ENCODE measurements at regions not wholly inside any gene's neighbourhood (a gene's known extent, or its start where the extent isn't known, plus 50 kb on each side); places are given as distances from the start of the nearest gene placed in this dataset.
"Not testable (repeated sequence)": the region's sequence is repeated elsewhere in the genome, so short reads cannot be mapped to it uniquely, and the experiment has no call there.

DNA sequence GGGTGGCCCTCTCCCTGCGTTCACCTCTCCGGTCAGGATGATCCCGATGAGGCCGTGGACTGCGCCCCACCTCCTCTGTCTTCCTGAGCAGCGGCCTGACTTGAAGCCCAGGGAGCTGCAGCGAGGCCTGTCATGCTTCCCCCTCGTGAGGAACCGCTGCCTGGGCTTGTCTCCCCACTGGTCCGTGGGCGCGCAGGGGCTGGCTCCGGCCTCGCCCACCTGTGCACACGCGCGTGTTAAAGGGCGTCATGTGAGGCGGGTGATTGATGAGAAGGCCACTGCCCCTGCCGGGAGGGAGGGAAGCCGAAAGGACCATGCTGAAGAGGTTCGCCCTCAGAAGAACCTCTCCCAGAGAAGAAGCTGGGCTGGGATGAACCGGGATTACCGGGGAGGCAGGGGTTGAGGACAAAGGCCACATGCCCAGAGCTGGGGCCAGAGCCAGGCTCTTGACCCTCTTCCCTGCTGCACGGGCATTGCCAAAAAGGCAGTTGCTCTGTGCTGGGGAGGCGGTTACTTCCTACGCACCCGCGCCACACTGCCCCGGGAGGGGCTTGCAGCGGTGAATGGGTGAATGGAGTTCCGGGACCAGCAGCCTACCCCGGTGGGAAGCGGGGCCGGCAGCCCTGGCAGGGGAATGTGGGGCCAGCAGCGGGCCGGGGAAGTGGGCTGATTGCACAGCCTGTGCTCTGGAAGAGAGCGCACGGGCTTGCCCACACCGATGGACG, 85.9 kb upstream of the GSE1 start:
- no peak for FAIRE-seq

DNA sequence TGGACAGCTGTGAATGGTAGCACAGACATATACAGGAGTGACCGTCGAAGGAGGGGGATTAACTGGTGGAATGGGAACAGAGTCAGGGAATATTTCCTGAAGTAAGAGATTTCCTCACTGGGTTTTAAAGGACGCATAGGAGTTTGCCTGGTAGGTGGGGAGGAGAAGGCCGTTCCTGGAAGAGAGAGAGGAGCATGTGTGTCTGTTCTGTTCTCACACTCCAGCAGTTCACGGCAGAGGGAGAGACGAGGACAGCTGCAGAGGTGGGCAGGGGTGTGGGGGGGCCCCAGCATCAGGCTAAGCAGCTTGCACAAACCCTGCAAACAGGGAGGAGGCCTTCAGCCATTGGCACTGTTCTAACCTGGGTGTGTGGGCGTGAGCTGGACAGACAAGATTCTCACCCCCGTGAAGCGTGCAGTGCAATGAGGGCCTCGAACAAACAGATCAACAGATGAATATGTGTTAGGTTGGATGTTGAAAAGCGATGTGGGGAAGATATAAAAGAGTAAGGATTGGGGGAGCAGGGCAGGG, 85.3 kb upstream of the GSE1 start:
- peak; percentile 16 for FAIRE-seq

More for the DNA sequence above, 85.9 kb upstream of the GSE1 start:
- DNase-seq (ENCODE audit: insufficient read length, low spot score) = no peak

DNA sequence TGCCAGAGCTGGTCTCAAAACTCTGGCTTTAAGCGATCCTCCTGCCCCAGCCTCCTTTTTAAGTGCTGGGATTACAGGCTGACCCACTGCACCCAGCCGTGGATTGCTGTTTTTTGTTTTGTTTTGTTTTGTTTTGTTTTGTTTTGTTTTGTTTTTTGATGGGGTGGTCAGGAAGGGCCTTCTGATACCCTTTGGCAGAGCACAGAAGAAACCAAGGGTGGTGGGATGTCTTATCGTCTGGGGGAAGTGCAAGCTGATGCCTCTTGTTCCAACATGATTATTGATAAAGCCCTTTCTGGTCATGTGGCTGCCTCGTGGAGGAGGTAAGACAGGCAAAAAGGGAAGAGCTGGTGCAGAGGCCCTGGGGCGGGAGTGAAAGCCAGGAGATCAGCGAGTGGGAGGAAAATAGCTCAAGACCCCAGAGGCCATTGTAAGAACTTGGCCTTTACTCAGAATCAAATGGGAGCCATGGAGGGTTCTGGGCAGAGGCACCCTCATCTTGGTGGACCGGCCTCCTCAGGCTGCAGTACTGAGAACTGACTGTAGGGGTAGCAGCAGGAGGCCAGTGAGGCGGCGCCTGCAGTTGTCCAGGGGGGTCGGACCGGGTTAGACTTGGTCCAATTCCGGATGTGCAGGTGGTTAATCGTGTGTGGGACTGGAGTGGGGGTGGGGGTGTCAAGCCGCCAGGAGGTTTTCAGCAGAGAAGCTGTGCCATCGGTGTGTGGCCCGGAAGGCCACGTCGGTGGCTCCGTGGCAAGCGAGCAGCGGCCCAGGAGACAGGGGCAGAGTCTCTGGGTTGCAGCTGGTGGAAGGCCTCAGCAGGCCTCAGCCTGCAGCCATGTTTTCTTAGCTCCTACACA, 84.4 kb upstream of the GSE1 start:
- DNase-seq (ENCODE audit: insufficient read length, low spot score) = no peak
- no peak for FAIRE-seq

More for the DNA sequence above, 85.3 kb upstream of the GSE1 start:
- no peak for DNase-seq (ENCODE audit: insufficient read length, low spot score)

DNA sequence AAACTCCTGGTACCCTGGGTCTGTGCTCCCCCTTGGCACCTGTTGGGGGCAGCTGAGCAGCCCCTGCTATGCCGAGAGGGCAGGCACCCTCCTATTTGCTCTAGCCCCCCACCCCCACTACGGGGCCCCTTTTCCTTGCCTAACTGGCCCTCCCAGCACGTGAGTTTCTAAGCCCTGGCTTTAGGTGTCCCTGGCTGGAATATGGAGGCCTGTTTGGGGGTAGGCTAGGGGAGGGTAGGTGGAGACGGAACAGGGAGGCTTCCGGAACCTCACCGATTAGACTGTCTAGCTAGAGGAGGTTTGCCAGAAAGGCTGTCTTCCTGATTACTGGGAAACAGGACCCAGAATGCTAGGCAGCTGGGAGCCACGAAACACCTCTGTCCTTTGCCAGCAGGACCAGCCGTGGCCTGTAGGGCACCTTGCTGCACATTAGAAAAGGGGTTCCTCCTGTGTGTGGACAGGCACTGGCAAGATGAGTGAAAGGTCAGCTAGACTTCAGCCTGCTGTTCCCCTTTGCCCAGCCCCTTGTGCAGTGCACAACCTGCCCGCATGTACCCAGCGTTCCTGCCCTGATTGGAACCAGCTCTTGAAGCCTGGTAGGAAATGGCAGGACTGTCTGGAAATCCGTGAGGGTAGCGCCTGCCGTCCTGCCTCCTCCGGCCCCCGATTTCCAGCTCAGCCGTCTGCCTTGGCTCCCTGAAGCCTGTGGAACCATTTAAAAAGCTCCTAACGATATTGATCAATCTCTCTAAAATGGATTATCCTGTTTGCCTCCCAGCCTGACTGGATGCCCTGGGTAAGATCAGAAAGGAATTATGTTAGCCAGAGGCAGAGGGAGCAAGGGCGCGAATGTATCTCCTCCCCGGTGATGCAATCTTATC, 83.4 kb upstream of the GSE1 start:
- FAIRE-seq (no peak), DNase-seq (ENCODE audit: insufficient read length, low spot score) (no peak)

DNA sequence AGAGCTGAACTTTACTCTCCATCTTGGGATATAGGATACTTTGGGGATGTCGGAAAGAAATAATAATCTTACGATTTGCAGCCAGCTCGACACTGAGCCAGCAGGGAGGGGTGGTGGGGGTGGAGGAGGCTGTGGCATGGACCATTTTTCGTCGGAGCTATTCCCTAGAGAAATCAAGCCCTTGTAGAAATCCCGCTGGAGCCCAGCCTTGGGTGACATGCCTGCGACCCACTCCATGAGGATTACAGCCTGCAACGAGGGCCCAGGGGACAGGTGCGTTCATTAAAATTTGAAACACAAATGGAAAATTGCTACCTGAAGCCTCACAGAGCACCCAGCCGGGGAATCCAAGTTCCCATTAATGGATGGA, 82.8 kb upstream of the GSE1 start:
- DNase-seq (ENCODE audit: insufficient read length, low spot score) (no peak), FAIRE-seq (no peak)

DNA sequence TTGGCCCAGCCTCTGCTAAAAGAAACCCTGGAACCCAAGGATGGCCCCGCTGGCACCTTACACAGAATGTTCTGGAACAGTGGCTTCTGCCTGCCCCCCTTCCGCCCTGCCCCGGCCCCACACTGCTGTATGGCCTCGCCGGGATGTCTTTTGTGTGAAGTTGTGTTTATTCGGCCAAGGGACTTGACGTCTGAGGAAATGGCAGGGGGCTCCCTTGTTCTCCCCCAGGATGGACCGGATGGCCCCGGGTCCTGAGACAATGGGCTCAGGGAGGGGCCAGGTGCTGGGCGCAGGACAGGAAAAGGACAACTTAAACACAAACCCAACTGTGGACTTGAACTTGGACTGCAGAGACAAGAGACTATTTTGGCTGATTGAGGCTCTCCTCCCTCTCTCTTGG, 81.6 kb upstream of the GSE1 start:
- FAIRE-seq (no peak), DNase-seq (ENCODE audit: insufficient read length, low spot score) (no peak)

DNA sequence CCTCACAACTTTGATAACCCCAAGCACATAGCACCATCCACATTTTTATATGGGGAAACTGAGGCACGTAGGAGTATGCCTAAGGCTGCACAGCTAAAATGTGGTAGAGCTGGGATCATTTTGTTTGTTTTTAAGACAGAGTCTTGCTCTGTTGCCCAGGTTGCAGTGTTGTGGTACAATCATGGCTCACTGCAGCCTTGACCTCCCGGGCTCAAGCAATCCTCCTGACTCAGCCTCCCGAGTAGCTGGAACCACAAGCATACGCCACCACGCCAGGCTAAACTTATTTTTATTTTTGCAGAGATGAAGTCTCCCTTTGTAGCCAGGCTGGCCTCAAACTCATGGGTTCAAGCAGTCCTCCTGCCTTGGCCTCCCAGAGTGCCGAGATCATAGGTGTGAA, 81.0 kb upstream of the GSE1 start:
- no peak for FAIRE-seq

DNA sequence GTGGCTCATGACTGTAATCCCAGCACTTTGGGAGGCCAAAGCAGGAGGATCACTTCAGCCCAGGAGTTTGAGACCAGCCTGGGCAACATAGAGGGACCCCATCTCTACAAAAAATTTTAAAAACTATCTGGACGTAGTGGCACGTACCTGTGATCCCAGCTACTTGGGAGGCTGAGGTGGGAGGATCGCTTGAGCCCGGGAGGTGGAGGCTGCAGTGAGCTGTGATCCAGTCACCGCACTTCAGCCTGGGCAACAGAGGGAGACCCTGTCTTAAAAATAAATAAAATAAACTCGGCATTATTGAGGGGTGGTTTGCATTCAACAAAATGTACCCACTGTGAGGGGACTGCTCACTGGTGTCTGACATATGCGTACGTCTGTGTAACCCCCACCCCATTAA, 79.5 kb upstream of the GSE1 start:
- DNase-seq (ENCODE audit: insufficient read length, low spot score); FAIRE-seq: not testable (repeated sequence)

More for the DNA sequence above, 81.0 kb upstream of the GSE1 start:
- DNase-seq (ENCODE audit: insufficient read length, low spot score) = no peak

DNA sequence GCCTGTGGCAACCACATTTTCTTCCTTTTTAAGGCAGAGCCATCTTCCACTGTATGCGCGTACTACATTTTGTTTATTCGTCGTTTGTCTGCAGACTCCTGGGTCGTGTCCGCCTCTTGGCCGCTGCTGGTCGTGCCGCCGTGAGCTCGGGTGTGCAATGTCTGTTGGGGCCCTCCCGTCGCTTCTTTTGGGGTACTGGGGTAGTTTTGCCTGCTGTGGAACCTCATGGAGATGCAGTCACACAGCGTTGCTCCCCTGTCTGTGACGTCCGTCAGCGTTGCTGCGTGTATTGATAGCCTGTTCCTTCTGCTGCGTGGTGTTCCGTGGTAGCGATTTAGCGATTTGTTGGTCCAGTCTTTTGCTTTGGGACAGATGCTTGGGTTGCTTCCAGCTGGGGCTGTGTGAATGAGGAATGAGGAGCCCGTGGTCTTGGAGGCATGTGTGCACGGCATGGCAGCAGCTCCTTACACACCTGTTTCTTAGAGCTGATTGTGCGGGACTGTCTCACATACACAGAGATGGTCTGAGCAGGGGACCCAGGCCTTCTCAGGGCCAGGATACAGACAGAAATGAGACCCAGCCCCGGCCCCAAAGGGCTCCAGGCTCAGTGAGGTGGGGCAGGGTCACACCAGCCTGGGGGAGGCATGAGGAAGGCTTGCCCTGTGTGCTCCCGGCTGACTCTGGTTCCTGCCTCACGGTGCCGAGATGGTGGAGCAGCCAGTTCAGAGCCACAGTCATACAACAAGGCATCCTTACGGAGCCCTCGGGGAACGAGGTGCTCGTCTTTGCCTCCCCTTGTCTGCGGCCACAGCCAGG, 78.4 kb upstream of the GSE1 start:
- no peak for DNase-seq (ENCODE audit: insufficient read length, low spot score)
- no peak for FAIRE-seq

DNA sequence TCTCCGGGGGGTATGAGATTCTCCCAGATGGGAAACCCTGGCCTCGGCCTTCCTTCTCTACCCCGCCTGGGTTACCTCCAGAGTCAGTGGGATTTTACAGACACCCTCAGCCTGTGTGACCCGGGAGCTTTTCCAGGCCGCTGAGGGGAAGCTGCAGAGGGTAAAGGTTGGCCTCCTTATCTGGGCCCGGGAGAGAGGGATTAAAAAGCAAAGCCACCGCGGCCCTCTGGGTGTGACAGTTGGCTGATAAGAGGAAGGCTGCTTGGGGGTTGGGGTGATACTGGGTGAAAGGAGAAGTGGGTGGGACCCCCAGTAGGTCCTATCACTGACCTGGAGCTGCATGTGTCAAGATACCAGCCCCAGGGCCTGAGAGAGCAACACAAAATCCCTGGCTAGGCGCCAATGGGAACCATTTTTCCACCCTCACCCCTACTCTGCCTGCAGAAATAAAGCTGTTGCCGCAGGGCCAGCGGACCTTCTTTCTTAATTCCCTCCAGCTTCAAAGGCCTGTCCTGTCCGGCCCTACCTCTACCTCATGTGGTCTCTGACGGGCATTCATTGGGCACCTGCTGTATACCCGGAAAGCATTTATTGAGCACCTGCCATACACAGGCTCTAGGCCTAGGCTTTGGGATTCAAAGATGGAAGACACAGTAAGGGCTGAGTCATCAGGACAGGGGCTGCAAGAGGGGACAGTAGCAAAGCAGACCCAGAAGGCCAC, 77.6 kb upstream of the GSE1 start:
- FAIRE-seq (no peak), DNase-seq (ENCODE audit: insufficient read length, low spot score) (no peak)

DNA sequence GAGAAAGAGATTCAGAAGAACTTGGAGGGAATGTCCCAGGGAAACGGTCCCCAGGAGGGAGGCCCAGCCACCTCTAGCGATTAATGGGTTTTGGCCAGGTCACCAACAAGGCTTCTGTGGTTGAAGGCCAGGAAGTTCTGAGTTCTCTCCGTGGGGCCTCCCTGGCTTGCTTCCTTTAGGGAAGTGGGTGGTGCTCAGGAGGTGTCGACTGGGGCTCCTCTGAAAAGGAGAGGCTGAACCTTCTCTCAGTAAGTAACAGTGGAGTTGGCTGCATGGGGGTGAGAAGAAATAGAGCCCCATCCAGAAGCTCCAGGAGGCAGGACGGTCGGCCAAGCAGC, 77.1 kb upstream of the GSE1 start:
- no peak for FAIRE-seq
- DNase-seq (ENCODE audit: insufficient read length, low spot score) = no peak

DNA sequence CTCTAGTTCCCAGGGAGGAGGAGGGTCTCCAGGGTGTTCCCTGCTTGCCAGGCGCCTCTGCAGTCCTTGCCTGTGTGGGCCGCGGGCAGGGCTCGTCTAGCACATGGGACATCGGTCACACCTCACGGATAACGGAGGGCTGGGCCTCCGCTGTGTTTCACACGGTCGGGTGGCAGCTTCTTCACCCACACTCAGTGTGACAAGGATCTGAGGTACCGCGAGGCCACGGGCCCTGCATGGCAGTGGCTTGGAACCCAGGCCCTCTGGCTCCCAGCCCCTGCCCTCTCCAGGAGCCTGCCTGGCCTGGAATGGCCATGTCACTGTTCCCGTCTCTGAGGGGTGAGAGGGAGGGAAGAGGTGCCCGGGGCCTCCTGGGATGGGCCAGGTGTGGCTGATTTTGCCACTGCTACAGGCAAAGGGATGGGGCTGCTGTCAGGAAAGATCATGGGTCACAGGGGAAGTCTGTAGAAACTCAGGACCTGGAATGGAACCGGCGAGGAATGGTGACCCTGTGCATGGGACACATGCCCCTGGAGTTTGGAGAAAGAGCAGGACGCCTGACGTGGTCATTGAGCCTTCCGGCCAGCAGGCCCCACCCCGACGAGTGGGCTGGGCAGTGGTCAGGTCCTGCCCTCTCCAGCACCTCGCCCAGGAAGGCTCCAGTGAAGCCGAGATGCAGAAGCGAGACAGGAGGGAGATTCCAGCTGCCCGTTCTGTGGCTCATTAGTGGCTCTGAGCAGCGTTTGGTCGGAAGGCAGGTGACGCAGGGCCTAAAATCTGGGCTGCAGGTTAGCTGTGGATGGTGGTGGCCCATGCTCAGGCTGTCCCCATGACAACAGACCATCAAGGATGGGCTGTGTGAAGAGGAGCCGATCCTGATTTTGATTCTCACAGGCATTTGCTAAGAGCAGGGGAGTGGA, 76.5 kb upstream of the GSE1 start:
- FAIRE-seq = no peak
- no peak for DNase-seq (ENCODE audit: insufficient read length, low spot score)

DNA sequence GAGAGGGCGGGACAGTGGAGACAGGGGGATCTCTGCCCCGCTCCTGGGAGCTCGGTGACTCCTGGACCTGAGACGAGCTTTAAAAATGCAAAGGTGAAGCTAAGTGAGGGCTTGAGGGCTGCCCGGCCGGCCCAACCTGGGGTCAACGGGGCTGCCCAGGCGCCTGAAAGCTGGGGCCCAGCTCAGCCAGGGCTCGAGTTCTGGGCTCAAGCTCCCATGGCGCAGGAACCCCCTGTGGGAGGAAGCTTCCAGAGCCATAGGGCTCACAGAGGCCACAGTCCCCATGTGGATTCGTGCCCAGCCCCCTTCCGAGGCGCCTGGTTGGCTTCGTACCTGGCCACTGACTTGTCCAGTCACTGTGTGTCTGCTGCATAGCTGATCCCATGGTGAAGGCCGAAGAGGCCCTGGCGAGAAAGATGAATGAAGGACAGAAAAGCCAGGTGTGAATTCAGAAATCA, 75.8 kb upstream of the GSE1 start:
- DNase-seq (ENCODE audit: insufficient read length, low spot score) (no peak), FAIRE-seq (no peak)

DNA sequence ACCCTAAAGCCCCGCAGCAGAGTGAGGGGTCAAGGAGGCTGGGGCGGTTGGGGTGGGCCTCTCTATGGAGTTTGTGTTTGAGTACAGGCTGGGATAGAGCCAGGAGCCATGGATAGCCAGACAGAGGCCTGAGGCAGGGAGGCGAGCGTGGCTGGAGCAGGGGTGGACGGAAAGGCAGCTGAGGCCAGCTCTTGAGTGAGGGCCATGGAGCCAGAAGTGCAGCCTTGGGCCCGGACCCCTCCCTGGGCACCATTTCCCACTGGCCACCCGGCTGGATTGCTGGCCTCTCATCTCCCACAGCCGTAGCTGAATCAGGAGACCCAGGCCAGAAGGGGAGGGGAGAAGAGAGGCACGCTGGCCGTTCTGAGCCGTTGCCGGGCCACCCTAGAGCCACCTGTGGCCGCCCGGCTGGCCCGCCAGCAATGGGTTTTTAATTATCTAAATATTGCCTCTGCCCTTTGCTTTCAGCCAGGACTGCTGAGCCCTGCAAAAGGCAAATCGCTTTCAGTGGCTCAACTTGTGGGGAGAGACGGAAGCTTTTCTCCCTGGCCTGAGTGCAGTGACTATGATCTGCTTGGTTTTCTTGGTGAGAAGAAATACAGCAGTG, 75.2 kb upstream of the GSE1 start:
- no peak for FAIRE-seq
- DNase-seq (ENCODE audit: insufficient read length, low spot score) = no peak

DNA sequence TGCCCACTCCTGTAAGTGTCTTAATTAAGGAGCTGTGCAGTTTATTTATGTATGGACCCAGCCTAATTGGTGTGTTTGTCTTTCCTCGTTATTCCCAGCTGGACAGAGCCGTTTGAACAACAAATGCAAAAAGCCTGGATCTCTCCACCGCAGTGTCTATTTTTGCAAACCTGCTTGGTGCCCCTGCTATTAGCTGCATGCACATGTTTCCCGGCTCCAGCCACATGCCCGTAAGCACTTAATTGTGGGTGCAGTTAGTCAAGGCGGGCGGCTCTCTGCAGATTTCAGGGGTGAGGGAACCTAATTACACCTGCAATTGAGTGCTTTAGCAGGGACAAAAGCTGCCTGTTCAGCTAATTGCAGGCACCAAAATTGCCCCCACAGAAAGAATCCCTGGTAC, 74.0 kb upstream of the GSE1 start:
- DNase-seq (ENCODE audit: insufficient read length, low spot score) (no peak), FAIRE-seq (no peak)

DNA sequence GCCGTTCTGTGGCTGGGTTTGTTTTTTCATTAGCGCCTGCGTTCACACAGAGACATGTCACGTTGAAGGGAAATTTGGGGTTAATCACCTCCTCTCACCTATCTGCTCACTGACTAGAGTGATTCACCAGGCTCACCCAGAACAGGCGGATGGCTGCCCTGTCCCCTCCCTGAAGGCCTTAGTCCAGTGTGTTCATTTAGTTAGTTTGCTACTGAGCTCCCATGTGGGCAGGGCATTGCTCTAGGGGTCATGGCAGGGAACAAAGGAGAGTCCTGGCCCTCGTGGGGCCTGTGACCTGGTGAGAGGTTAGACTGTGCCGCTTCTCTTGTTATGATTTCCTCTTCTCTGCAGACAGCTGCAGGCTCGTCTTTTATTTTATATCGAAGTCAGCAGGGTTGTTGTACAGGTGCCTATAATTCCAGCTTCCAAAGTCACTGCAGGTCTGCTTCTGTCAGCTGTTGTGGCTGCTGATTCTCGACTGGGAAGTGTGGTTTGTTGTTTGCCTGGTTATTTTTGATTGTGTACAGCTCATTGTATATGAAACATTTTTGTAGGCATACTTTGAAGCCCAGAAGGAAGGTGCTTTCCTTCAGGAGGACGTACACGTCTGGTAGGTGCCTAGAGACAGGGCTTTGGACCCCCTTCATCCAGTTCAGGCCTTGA, 73.4 kb upstream of the GSE1 start:
- FAIRE-seq = no peak

DNA sequence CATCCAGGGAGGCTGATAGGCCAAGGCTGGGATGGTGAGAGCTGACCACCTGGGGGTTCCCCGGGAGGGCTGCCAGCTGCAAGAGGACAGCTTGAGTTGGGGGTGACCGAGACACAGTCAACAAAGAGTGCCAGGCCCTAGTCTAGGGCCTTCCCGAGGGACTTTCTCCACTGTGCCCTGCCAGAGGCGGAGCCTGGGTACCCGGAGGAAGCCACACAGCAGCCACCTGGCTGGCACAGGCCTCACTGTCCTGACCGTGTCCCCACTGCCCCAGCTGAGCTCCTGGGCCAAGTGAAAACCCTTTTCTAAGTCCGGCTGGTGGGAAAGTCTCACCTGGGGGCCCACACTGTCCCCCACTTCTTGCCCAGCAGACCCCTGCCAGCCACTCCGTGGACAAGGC, 71.9 kb upstream of the GSE1 start:
- FAIRE-seq (no peak), DNase-seq (ENCODE audit: insufficient read length, low spot score) (no peak)

More for the DNA sequence above, 73.4 kb upstream of the GSE1 start:
- DNase-seq (ENCODE audit: insufficient read length, low spot score) = no peak

DNA sequence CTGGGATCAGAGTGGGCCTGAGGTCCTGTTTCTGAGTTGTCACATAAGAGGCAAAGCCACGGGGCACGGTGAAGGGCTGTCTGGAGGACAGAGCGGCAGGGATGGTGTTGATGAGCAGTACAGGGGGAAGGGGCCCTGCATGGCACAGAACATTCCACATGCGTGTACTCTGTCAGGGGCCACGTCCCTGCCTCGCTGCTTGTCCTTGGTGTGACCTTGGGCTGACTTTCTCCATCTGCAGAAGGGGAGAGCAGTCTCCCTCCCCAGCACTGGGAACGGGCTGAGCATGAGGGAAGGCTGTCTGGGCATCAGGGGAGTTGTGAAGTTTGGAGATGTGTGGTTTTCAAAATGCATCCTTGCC, 71.5 kb upstream of the GSE1 start:
- peak; percentile 84 for FAIRE-seq
- no peak for DNase-seq (ENCODE audit: insufficient read length, low spot score)

All from HTR-8/SVneo (cell line).